H1 (cell line): ENCODE measurements at regions not wholly inside any gene's neighbourhood (a gene's known extent, or its start where the extent isn't known, plus 50 kb on each side); places are given as distances from the start of the nearest gene placed in this dataset.

Source experiments
- CTCF ChIA-PET: fragments of 300-600 bp; sonication (Branson Sonifier 250); formaldehyde crosslinking; loops from one replicate; lab custom pipeline; 2021; ENCODE audit not compliant: partially characterized antibody; lab: Charles Lee
- POLR2A ChIA-PET: fragments of 300-600 bp; sonication (Branson Sonifier 250); formaldehyde crosslinking; loops from one replicate; lab custom pipeline; 2021; ENCODE audit warnings: inconsistent platforms; ENCODE audit not compliant: partially characterized antibody; lab: Charles Lee
- DNase-seq, 2 experiments: peaks; one replicate each; pipeline versions ENCODE4 v3.0.0 to v3.0.0-alpha.2; 2010 to 2022; ENCODE audit warnings: low spot score in 2 of 2, low read depth in 1 of 2, mixed read lengths in 1 of 2
- FAIRE-seq: peaks from 2 replicates; lab custom pipeline; 2011; peaks lifted over from hg19 to GRCh38; lab: Jason Lieb, UNC
- H2AFZ ChIP-seq: 2 replicates; pipeline ENCODE4 v1.8.1; 2012; ENCODE audit warnings: low read length, inconsistent platforms
- H2AK5ac ChIP-seq: 2 replicates; pipeline ENCODE4 v1.6.1; 2013; ENCODE audit warnings: low read depth, low read length
- H2BK120ac ChIP-seq: replicated peaks from 2 replicates; pipeline ENCODE3; 2013; ENCODE audit warnings: low read depth, low read length, inconsistent platforms
- H2BK12ac ChIP-seq: 2 replicates; pipeline ENCODE4 v1.6.1; 2013; ENCODE audit warnings: low read depth, low read length
- H2BK15ac ChIP-seq: 2 replicates; pipeline ENCODE4 v1.6.1; 2013; ENCODE audit warnings: low read length
- H2BK20ac ChIP-seq: 2 replicates; pipeline ENCODE4 v1.6.1; 2013; ENCODE audit warnings: low read length
- H2BK5ac ChIP-seq: 2 replicates; pipeline ENCODE4 v1.6.1; 2013; ENCODE audit warnings: low read depth, low read length
- H3K14ac ChIP-seq: 2 replicates; pipeline ENCODE4 v1.6.1; 2013; ENCODE audit warnings: inconsistent platforms; ENCODE audit not compliant: insufficient read length
- H3K18ac ChIP-seq: 2 replicates; pipeline ENCODE4 v1.6.1; 2013; ENCODE audit warnings: low read length; ENCODE audit errors: extremely low read depth
- H3K23ac ChIP-seq: 2 replicates; pipeline ENCODE4 v1.6.1; 2013; ENCODE audit warnings: inconsistent platforms; ENCODE audit not compliant: insufficient read length
- H3K23me2 ChIP-seq: 2 replicates; pipeline ENCODE4 v1.6.1; 2013; ENCODE audit warnings: low read depth, low read length
- H3K27ac ChIP-seq: 2 replicates; pipeline ENCODE4 v1.6.1; 2011; ENCODE audit warnings: low read depth, low read length, inconsistent platforms
- H3K27me3 ChIP-seq, 4 experiments: replicated peaks in 1 of 4; 1 replicate in 1 of 4; 2 replicates in 3 of 4; pipeline versions ENCODE4 v1.6.1 to v1.8.1; 2011 to 2013; ENCODE audit warnings: low read length in 3 of 4, mild to moderate bottlenecking in 3 of 4, inconsistent platforms in 2 of 4, mixed read lengths in 2 of 4, moderate library complexity in 1 of 4; ENCODE audit not compliant: control insufficient read depth in 3 of 4, insufficient read depth in 3 of 4; ENCODE audit errors: extremely low read depth in 1 of 4
- H3K36me3 ChIP-seq, 4 experiments: 2 replicates each; pipeline versions ENCODE4 v1.6.1 to v1.8.1; 2011 to 2013; ENCODE audit warnings: mild to moderate bottlenecking in 4 of 4, low read length in 3 of 4, moderate library complexity in 2 of 4, control low read depth in 1 of 4, inconsistent platforms in 1 of 4; ENCODE audit not compliant: insufficient read depth in 4 of 4, control insufficient read depth in 2 of 4
- H3K4ac ChIP-seq: replicated peaks from 2 replicates; pipeline ENCODE3; 2013; ENCODE audit warnings: low read length, low read depth, mixed read lengths, inconsistent platforms; ENCODE audit not compliant: insufficient read length
- H3K4me1 ChIP-seq, 4 experiments: replicated peaks in 1 of 4; 1 replicate in 1 of 4; 2 replicates in 3 of 4; pipeline versions ENCODE4 v1.6.1 to v1.8.1; 2011 to 2013; ENCODE audit warnings: low read length in 3 of 4, inconsistent platforms in 2 of 4, mixed read lengths in 1 of 4; ENCODE audit not compliant: insufficient read depth in 4 of 4, control insufficient read depth in 3 of 4
- H3K4me2 ChIP-seq, 2 experiments: 2 replicates each; pipeline versions ENCODE4 v1.6.1 to v1.8.1; 2011 to 2013; ENCODE audit warnings: low read depth in 2 of 2, low read length in 2 of 2, control low read depth in 1 of 2, inconsistent platforms in 1 of 2, mild to moderate bottlenecking in 1 of 2; ENCODE audit not compliant: insufficient read depth in 1 of 2
- H3K4me3 ChIP-seq, 4 experiments: fragments of 200-600, 300-600 bp in 1 of 4; sonication (generic), shearing (Covaris generic), sonication (Bioruptor Twin) in 1 of 4; 2 replicates each; pipeline versions ENCODE4 v1.5.1 to v1.8.1; 2011 to 2016; ENCODE audit warnings: low read length in 4 of 4, low read depth in 3 of 4, control low read depth in 2 of 4, inconsistent platforms in 2 of 4, mild to moderate bottlenecking in 2 of 4, mixed read lengths in 1 of 4, moderate library complexity in 1 of 4; ENCODE audit not compliant: insufficient read depth in 2 of 4; ENCODE audit errors: extremely low read depth in 1 of 4
- H3K56ac ChIP-seq: replicated peaks from 2 replicates; pipeline ENCODE3; 2013; ENCODE audit warnings: low read depth, mild to moderate bottlenecking, mixed read lengths, low read length, inconsistent platforms; ENCODE audit not compliant: insufficient read length
- H3K79me1 ChIP-seq: 2 replicates; pipeline ENCODE4 v1.6.1; 2013; ENCODE audit warnings: low read depth, low read length, control low read depth
- H3K79me2 ChIP-seq, 2 experiments: 2 replicates each; pipeline versions ENCODE4 v1.6.1 to v1.8.1; 2012 to 2013; ENCODE audit warnings: low read length in 2 of 2, mild to moderate bottlenecking in 2 of 2, inconsistent platforms in 1 of 2; ENCODE audit not compliant: insufficient read depth in 2 of 2, control insufficient read depth in 1 of 2
- H3K9ac ChIP-seq, 4 experiments: replicated peaks in 1 of 4; 1 replicate in 1 of 4; 2 replicates in 3 of 4; pipeline versions ENCODE4 v1.6.1 to v1.8.1; 2011 to 2013; ENCODE audit warnings: low read depth in 3 of 4, low read length in 3 of 4, control low read depth in 2 of 4, mild to moderate bottlenecking in 2 of 4, moderate library complexity in 2 of 4, inconsistent platforms in 1 of 4; ENCODE audit errors: extremely low read depth in 1 of 4
- H3K9me3 ChIP-seq, 2 experiments: 2 replicates each; pipeline versions ENCODE4 v1.6.1 to v1.8.1; 2012 to 2013; ENCODE audit warnings: mild to moderate bottlenecking in 2 of 2, moderate library complexity in 2 of 2, control low read depth in 1 of 2, inconsistent platforms in 1 of 2, low read depth in 1 of 2, low read length in 1 of 2, mixed read lengths in 1 of 2; ENCODE audit not compliant: insufficient read depth in 2 of 2
- H4K20me1 ChIP-seq, 2 experiments: replicated peaks in 1 of 2; 2 replicates each; pipeline versions ENCODE3 to v1.8.1; 2011 to 2013; ENCODE audit warnings: inconsistent platforms in 2 of 2, low read length in 2 of 2, mild to moderate bottlenecking in 1 of 2; ENCODE audit not compliant: insufficient read depth in 2 of 2, control insufficient read depth in 1 of 2
- H4K5ac ChIP-seq: 2 replicates; pipeline ENCODE4 v1.6.1; 2013; ENCODE audit warnings: low read length, low read depth, mixed read lengths, inconsistent platforms; ENCODE audit not compliant: insufficient read length
- H4K8ac ChIP-seq: 2 replicates; pipeline ENCODE4 v1.8.0; 2013; ENCODE audit warnings: mild to moderate bottlenecking, moderate library complexity, low read length, inconsistent platforms; ENCODE audit not compliant: insufficient read depth; ENCODE audit errors: extremely low read depth
- H4K91ac ChIP-seq: replicated peaks from 2 replicates; pipeline ENCODE3; 2013; ENCODE audit warnings: low read length, mixed read lengths, inconsistent platforms; ENCODE audit not compliant: insufficient read length
- CBX5 ChIP-seq: fragments of 300-800, 300-1000 bp; sonication (generic); IDR thresholded peaks from 2 replicates; pipeline ENCODE4 v1.7.1; 2016; ENCODE audit warnings: antibody characterized with exemption, low read length, low read depth
- CTCF ChIP-seq, 3 experiments: IDR thresholded peaks; 1 replicate in 2 of 3; 2 replicates in 1 of 3; pipeline versions ENCODE4 v1.5.1 to v1.6.1; 2011; ENCODE audit warnings: low read length in 3 of 3, mild to moderate bottlenecking in 3 of 3, inconsistent platforms in 2 of 3, low read depth in 1 of 3, moderate library complexity in 1 of 3; ENCODE audit not compliant: insufficient read depth in 1 of 3; ENCODE audit errors: control extremely low read depth in 1 of 3
- EP300 ChIP-seq, 2 experiments: IDR thresholded peaks; 1 replicate in 1 of 2; 2 replicates in 1 of 2; pipeline ENCODE4 v1.6.1; 2011 to 2012; ENCODE audit warnings: low read depth in 2 of 2, low read length in 2 of 2, mild to moderate bottlenecking in 2 of 2, borderline replicate concordance in 1 of 2, inconsistent platforms in 1 of 2, moderate library complexity in 1 of 2
- GTF2F1 ChIP-seq: IDR thresholded peaks from 2 replicates; pipeline ENCODE4 v1.6.1; 2012; ENCODE audit warnings: low read depth, low read length, improper control_type of control experiment, borderline replicate concordance
- HDAC2 ChIP-seq, 2 experiments: fragments of 300-600 bp in 1 of 2; sonication (generic) in 1 of 2; IDR thresholded peaks; 2 replicates each; pipeline ENCODE4 v1.6.1; 2011 to 2012; ENCODE audit warnings: low read depth in 2 of 2, low read length in 2 of 2, mild to moderate bottlenecking in 2 of 2, moderate library complexity in 2 of 2, borderline replicate concordance in 1 of 2, inconsistent platforms in 1 of 2
- KDM5A ChIP-seq: fragments of 200-600 bp; IDR thresholded peaks from 2 replicates; pipeline ENCODE4 v1.7.1; 2012; ENCODE audit warnings: mild to moderate bottlenecking, low read length, inconsistent platforms, mixed read lengths
- MAX ChIP-seq: IDR thresholded peaks from 2 replicates; pipeline ENCODE4 v1.6.1; 2012; ENCODE audit warnings: inconsistent platforms
- PHF8 ChIP-seq: fragments of 200-600 bp; sonication (generic); conservative IDR thresholded peaks from 2 replicates; pipeline ENCODE4 v1.7.1; 2012; ENCODE audit warnings: low read depth, mild to moderate bottlenecking, inconsistent platforms, low read length, moderate library complexity
- WGBS, 2 experiments: shearing (Covaris generic) in 1 of 2; methylation state at CpG; one replicate each; pipeline versions ENCODE4 v1.1.6 to v1.1.7; 2013 to 2015; ENCODE audit warnings: low lambda C conversion rate in 2 of 2, mixed read lengths in 2 of 2, inconsistent platforms in 1 of 2, low coverage in 1 of 2, missing lambda C conversion rate in 1 of 2; ENCODE audit not compliant: insufficient replicate concordance in 2 of 2, insufficient coverage in 1 of 2, insufficient read length in 1 of 2; ENCODE audit errors: extremely low coverage in 1 of 2, missing lambda C conversion rate in 1 of 2; 5-methylcytosine and 5-hydroxymethylcytosine counted together

GRCh38 chr20:20821484-20822260 is 109.2 kb upstream of the RALGAPA2 start:
- ChIA-PET CTCF (interaction anchor here (0.7 to 10.9 kb wide), 9 partner anchors 9 to 227 kb away, joined by 3 to 128 read pairs (median 5); no protein-coding TSS in a partner anchor), POLR2A (interaction anchor here (0.6 to 1.1 kb wide), 4 partner anchors 16 to 134 kb away, joined by 3 to 4 read pairs (median 3); partner anchors contain the start of gene RALGAPA2)
- H2BK15ac ChIP-seq: no peak overlapping the region; the same call in 1 of the 2 replicates
- H3K79me1 ChIP-seq: no peaks in the 10 kb centered on the region
- H2AK5ac ChIP-seq: no peak overlapping the region
- no peak overlapping the region for H4K8ac ChIP-seq
- WGBS, 2 experiments: 66% methylated on average over 12 of the region's 12 CpGs; no CpG with 5 or more reads in 1 of the 2 experiments
- H2BK120ac ChIP-seq: no peak overlapping the region
- H3K27me3 ChIP-seq: peaks cover 0 to 2% (median 0%) of the 10 kb centered on the region in 4 experiments; a peak in 1 of 7 replicates
- peak in 1 of 2 experiments; percentile 54 for DNase-seq
- no peak overlapping the region for H3K23ac ChIP-seq
- H3K9me3 ChIP-seq: no peaks in the 10 kb centered on the region
- H3K36me3 ChIP-seq: no peaks in the 10 kb centered on the region
- no peak overlapping the region for H2BK5ac ChIP-seq
- H4K20me1 ChIP-seq: no peaks in the 10 kb centered on the region
- H3K79me2 ChIP-seq: no peaks in the 10 kb centered on the region
- no peak overlapping the region for H4K5ac ChIP-seq
- peak overlapping the region; percentile 41; the same call in 1 of the 2 replicates for H2BK12ac ChIP-seq
- H3K4me3 ChIP-seq: no peak overlapping the region
- no peak overlapping the region for H3K27ac ChIP-seq
- H3K9ac ChIP-seq: no peak overlapping the region
- H3K56ac ChIP-seq: no peak overlapping the region
- no peak overlapping the region for H4K91ac ChIP-seq
- FAIRE-seq: peak; percentile 57
- no peak overlapping the region for H3K4ac ChIP-seq
- no peak overlapping the region for H3K18ac ChIP-seq
- peaks cover 9 to 16% (median 12%) of the 10 kb centered on the region in 4 experiments; a peak in 6 of 7 replicates for H3K4me1 ChIP-seq
- no peak overlapping the region for H2AFZ ChIP-seq
- H3K23me2 ChIP-seq: no peaks in the 10 kb centered on the region
- H2BK20ac ChIP-seq: peak overlapping the region; percentile 40; the same call in 1 of the 2 replicates
- no peak overlapping the region for H3K14ac ChIP-seq
- peak overlapping the region in 1 of 2 experiments; percentile 43; a peak in 3 of 4 replicates for H3K4me2 ChIP-seq
- no peak for TF ChIP-seq HDAC2 (IDR thresholded peaks at IDR 0.05; ENCODE audit: borderline replicate concordance in 1 of 2, low read depth in 2 of 2, low read length in 2 of 2)
- no peak for TF ChIP-seq KDM5A
- TF ChIP-seq MAX: peak; percentile 85
- no peak for TF ChIP-seq CBX5
- TF ChIP-seq EP300 (IDR thresholded peaks at IDR 0.05; ENCODE audit: borderline replicate concordance in 1 of 2, low read depth in 2 of 2, low read length in 2 of 2): no peak
- TF ChIP-seq CTCF (IDR thresholded peaks at IDR 0.05; ENCODE audit: control extremely low read depth in 1 of 3, insufficient read depth in 1 of 3, low read depth in 1 of 3, low read length in 3 of 3): peak in 1 of 3 experiments; percentile 13; a peak in 1 of 4 replicates
- no peak for TF ChIP-seq PHF8
- TF ChIP-seq GTF2F1: no peak
